Kasumi-1 (cell line): ENCODE measurements at regions not wholly inside any gene's neighbourhood (a gene's known extent, or its start where the extent isn't known, plus 50 kb on each side); places are given as distances from the start of the nearest gene placed in this dataset.

Source experiments
- DNase-seq, 2 experiments: peaks; one replicate each; lab custom pipeline; 2025; lab: John Stamatoyannopoulos, UW

DNA sequence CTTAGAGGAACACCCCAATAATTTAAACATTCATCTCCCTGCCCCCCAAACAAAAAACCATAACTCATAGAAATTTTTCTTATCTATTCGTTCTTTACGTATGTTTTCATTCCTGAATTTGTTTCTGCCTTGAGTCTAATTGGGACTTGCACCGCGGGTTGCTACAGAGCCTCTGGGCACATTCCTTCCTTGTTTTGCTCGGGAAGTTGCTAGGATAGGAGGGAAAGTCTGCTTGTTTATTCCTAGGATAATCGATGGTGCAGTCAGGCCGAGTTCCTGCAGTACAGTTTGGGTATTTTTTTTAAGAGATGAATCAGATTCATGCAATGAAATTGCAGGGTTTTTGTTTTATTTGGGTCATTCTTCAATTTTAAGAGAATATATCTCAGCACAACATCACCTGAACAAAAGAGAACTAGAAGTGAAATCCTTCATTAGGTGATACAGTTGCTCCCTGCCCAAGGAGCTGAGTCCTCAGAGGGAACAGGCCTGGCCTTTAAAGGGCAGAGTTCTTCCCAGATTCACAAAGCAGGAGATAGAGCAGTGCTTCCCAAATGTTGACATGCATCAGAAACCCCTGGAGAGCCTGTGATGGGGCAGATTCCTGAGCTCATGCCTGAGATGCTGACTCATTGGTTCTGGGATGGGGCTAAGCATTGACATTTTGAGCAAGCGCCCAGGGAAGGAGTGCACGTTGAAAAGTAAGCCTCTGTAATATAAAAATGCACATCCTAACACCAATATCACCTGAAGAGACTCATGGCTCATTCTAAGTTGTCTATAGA, 114.9 kb upstream of the FAM9B start:
- DNase-seq: no peak

DNA sequence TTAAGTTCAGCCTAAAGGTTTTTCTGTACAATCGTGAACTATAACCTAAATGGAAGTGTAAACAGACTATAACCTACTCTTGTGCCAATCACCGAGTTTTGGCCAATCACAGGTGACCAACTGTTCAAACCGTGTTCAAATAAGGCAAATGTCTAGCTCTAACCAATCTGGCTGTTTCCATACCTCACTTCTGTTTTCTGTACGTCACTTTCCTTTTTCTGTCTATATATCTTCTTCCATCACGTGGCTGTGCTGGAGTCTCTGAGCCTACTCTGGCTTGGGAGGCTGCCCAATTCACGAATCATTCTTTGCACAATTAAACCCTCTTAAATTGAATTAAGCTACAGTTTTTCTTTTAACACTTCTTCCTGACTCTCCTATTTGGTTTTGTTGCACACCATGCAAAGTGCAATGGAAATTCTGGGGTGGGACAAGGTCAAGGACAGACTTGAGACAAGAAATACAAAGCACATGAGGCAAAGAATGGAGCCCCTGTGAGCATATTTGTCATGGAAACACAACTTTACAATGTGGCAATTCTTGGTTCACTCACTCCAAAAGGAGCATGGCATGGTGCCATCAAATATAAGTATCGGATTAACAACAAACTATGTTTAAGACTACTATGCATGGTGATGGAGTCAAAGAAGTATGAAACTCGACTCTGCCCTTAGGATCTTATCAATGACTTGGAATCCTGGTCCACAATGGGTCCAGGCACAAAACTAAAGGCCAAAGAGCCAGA, 115.7 kb upstream of the FAM9B start:
- DNase-seq: no peak

DNA sequence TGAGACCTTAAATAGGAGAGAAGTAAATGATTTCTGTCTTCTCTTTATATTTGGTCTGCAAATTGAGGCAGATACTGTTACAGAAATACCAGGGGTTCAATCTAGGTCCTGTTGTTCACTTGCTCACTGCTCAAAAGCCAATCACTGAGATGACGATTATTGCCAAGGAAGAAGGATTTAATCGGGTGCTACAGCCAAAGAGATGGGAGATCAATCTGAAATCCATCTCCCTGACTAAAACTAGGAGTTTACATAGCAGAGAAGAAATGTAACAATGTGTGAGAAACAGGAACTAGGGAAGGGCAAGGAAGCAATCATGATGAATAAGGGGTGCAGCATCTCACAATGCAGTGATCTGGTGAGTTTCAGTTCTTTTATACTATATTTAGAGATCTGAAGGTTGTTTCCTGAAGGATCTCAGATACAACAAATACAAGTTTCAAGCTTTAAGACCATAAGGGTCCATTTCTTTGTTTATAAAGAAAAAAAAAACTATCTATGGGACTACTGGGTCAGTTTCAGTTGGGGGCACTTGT, 117.9 kb upstream of the FAM9B start:
- no peak for DNase-seq

DNA sequence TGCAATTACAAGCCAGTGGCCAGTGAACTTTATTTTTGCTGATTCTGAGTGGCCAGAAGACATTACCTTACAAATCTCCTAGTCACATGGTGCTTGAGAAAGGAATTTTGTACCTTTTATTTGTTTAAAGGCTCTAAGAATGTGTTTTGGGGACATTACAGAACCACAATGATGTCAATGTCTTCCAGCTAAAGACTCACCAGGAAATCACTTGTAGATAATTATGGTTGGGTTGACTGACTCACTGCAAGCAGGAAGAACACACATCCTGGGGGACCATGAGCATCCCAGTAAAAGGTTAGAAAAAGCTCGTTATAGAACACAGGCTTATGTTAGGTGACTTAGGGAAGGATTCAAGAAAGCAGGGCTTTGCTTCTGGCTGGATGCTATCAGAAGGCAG, 119.4 kb upstream of the FAM9B start:
- no peak for DNase-seq

DNA sequence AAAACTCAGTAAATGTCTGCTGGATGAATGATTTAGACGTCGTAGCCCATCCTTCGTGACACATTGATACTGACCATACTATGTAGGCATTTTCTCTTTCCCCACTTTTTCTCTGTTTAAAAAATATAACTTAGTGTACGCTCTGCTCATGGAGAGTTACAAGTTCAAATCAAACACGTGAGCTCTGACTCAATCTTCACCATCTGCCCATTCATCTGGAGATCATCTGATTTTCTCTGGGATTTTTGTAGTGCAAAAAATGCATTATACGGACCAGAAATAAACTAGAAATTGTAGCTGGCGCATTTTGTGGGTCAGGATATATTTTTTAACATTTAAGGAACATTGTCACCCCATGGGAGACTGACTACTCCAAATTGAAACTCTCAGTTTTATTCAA, 124.7 kb upstream of the FAM9B start:
- DNase-seq: no peak

DNA sequence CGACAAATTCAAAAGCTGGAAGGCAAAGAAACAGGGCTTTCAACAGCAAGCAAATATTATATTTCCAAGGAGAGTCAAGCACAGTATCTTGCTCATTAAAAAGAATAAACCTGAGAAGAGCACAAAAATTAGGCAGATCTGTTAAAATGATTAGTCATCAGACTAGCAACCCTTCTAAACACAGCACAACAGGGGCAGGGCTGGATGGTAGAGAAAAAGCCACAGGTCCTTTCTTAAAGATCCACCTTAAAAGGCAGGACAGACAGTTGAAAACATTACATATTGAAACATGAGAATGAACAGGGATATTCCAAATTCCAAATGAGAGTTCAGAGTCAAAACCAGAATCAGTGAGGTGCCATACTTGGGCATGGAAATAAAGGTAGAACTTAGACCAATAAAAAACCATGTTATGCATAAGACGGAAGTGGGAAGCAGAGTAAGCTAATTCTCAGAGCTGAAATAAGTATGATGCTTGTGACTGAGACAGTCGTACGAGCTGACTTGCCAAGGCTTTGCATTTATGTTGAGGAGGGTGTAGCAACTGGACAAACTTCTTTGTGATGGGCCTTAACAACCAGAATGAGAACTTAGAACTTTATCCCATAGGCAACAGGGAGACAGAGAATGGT, 126.9 kb upstream of the FAM9B start:
- no peak for DNase-seq

DNA sequence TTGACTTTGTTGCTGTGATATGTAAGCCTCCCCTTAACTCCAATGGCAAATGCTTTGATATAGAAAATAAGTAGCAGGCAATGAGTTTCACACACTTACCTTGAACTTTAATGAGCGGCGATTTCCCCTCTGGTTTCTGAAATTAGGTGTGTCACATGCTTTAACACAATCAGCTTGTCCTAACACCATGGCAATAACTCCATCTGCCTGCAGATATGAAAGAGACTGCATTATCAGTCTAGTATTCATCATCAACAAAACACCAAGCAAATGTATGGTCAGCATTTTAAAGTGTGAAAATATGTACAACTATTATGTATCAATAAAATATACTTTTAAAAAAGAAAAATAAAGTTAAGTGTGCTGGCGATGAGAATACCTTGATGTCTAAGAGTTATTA, 128.8 kb upstream of the FAM9B start:
- no peak for DNase-seq

DNA sequence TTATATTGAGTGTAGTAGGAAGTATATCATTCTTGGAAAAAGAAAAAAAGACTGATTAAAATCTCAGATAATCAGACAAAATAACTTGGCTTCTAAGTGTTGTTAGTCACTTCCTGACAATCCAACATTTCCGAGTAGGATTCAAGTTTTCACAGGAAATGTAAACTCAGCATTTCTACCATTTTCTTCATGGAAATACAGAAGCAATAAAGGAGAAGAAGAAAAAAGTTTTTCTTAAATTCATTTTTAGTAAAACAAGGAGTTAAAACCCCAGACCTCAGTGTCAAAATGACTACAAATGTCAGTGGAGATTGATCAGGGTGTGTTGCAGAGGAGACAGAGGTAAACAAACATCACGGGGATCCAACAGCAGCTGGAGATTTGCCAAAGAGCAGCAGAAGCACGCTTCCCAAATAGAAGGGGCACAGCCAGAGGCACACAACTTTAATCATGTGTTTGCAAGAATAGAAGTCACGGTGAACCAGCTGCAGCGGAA, 129.3 kb upstream of the FAM9B start:
- no peak for DNase-seq

DNA sequence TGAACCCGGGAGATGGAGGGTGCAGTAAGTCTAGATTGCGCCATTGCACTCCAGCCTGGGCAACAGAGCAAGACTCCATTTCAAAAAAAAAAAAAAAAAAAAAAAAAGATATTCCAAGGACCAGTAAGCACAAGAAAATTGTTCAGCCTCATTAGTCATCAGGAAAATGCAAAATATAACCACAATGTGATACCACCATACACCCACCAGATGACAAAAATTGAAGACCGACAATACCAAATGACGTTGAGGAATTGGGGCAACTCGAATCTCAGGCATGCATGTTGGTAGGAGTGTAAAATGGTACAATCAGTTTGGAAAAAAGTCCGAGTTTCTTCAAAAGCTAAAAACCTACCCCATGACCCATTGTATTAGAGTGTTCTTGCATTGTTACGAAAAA, 130.2 kb upstream of the FAM9B start:
- DNase-seq: no peak

DNA sequence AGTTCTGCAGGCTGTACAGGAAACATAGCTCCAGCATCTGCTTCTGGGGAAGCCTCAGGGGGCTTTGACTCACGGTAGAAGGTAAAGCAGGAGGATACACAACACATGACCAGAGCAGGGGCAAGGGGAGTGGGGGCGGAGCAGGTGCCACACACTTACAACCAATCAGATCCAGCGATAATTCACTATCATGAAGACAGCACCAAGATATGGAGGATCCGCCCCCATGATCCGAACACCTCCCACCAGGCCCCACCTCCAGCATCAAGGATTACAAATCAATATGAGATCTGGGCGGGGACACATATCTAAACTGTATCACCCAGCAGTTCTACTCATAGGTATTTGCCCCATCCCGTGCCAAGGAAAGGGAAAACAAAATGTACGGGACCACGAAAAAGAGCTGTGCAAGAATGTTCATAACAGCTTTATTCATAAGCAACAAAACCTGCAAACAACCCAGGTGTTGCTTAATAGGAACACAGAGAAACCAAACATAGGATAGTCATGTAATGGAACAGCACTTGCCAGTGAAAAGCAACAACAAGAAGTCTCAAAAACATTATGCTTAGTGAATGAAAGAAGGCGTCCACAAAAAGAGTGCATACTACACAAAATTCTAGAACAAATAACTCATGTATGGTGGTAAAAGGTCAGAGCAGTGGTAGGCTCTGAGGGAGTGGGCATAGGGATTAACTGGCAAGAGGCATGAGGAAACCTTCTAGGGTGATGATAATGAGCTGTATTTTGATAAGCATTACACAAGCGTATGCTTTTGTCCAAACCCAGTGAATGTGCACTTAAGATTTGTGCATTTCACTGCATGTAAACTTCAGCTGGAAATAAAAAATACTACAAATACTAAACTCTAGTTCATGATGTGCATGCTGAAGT, 130.9 kb upstream of the FAM9B start:
- no peak for DNase-seq

DNA sequence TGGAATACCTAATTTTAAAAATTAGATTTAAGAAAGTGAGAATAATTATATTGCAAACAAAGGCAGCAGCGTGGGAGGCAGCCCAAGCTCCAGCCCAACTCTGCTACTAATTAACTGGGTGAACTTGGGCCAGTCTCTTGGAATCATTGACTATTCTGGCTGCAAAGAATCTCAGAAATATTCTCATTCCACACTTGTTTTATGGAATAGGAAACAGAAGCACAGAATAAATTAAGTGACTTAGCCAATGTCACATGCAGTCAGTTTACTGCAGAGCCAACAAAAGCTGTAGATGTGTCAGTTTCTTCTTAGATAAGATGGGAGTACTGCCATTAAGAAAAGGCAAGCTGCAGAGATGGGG, 132.6 kb upstream of the FAM9B start:
- no peak for DNase-seq

DNA sequence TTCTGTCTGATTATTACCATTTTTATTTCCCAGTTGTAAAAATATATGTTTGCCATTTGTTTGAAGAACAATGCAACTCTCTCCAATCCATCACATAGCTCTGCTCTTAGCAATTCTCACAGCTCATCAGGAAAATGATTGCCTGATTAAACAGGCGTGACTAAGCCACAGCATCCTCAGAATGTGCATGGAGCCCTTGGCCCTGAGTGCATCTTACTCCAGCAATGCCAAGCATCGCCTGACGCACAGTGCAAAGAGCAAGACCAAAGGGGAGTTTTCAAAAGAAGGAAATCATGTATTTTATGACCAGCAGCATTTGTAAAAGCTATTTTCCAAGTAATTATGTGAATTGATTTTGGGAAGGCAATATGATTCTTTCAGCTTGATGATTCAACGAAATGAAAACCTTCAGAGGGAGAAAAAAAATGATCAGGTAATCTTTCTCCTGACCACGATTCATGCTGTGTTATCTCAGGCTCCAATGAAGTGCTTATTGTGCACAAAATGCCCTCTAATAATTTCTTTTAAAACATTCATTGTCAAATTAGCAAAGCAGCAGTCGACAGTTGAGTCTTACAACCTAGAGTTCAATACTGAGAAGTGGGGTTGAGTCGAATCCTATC, 138.0 kb upstream of the FAM9B start:
- DNase-seq: no peak

DNA sequence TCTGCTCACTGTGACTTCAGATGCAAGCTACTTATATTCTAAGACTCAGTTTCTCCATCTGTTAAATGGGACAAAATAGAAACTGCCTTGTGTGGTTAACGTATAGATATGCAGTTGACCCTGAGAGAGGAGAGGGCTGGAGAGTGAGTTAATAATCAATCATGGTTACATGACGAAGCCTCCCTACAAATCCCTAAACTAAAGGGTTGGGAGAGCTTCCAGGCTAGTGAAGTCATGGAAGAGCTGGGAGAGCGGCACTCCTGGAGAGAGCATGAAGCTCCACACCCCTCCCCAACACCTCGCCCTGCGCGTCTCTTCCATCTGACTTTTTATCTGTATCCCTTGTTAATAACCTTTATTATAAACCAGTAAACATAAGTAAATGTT, 138.5 kb upstream of the FAM9B start:
- no peak for DNase-seq

DNA sequence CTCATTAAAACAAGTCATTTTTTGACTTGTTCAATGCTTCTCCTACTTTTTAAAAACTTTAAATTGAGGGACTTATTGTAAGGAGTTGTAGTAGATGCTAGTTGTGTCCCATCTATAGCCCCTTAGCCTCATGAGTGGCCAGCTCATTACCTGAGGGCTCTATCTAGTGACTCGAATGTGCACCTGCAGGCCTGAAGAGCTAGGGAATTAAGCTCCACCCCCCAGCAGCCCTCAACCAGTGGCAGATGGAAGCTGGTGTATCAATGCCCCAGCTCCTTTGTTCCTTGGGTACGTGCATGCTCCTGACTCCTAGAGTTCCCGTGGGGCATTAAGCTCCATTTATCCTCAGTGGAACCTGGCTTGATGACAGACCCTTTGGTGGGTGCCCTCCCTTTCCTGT, 146.7 kb upstream of the FAM9B start:
- DNase-seq: no peak

DNA sequence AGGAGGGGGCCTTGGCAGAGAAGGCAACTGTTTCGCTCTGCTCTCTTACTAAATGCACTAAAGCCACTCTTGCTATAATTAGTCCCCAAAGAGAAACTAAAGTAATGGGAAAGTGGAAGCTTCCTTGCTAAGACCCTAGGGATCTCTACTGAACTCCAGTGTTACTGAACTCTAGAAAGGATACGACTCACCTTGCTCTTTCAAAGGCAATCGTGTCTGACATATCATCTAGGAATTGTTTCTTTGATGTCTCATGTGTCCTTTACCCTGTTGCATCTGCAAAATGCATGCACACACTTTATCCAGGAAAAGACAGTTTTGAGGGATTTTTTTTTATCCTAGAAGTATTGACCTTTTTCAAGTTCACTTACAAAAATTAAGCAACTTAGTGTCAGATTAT, 148.1 kb upstream of the FAM9B start:
- no peak for DNase-seq

DNA sequence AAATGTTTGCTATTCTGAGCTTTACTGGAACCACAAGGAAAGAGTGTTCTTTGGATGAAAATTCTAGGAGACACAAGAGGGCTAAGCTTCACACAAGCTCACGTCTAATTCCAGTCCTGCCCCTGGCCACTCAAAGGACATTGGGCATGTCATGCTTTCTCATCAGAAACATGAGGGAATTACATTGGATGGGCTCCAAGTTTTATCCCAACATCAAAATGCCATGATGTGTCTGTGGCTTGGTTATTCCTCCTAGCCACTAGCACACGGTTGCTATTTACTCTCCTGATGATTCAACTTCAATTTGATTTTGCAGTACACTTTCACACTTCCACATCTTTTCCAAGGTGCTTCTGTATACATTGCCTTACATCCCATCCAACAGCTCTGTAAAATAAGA, 149.6 kb upstream of the FAM9B start:
- DNase-seq: no peak

DNA sequence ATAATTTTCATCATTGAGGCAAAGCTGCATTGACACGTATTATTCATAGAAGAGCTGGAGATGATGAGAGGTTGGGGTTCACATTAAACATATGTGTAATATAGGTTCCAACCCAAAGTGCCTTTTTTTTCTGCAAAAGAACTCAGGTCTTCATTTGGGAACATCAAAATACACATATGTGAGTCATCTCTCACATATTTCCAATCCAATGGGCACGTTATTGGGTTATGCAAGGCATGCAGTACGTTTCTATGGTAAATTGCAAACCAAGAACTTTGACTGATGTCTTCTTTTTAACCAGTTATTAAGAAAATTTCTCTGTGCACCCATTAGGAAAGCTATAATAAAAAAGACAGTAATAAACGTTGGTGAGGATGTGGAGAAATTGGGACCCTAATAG, 150.3 kb upstream of the FAM9B start:
- DNase-seq: no peak

DNA sequence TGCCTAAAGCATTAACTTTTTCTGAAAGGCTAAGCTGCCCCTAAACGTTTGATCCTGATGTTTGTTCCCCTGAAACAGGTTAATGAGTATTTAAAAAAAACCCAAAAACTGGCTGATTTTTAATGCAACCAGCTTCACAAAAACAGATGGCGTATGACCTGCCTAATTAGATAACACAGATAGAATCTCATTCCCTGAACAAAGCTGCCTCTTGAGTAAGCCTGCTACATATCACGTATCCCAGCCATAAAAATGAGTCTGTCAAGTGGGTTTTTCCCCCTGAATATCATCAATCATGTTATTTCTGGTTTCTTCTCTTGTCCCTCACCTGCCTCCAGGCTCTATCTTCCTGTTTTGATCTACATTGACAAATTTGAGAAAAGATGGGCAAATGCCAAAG, 154.2 kb upstream of the FAM9B start:
- no peak for DNase-seq

DNA sequence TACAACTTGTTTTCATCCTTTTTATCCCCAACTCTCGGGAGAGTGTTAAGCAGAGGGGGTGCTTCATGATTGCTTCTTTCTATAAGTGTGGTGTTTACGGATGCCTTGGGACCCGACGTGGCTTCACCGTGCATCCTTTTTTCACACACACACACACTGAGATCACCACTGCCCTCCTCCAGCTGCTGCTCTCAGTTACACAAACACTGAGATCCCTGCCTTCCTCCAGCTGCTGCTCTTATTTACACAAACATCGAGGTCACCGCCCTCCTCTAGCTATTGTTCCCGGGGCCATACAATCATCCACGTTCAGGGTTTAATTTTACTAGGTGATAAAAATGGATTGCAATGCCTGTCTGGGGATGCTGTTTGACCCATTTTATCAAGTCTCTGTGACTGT, 155.4 kb upstream of the FAM9B start:
- DNase-seq: no peak

DNA sequence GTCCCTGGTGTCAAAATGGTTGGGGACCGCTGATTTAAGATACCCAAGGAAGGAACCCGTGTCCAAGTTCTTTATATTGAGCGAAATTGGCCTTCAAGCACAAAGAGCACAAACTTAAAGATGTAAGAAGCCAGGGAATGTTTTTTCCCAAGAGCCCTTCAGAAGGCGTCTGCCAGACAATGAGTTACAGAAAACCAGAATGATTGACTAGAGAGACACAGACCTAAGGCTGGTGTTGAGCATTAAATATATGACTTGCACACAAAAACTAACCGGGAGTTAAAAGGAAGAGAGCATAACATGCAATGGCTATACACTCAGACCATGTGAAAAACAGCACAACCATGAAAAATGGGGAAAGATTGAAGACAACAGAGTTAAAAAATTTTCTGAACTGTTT, 157.5 kb upstream of the FAM9B start:
- DNase-seq: no peak

DNA sequence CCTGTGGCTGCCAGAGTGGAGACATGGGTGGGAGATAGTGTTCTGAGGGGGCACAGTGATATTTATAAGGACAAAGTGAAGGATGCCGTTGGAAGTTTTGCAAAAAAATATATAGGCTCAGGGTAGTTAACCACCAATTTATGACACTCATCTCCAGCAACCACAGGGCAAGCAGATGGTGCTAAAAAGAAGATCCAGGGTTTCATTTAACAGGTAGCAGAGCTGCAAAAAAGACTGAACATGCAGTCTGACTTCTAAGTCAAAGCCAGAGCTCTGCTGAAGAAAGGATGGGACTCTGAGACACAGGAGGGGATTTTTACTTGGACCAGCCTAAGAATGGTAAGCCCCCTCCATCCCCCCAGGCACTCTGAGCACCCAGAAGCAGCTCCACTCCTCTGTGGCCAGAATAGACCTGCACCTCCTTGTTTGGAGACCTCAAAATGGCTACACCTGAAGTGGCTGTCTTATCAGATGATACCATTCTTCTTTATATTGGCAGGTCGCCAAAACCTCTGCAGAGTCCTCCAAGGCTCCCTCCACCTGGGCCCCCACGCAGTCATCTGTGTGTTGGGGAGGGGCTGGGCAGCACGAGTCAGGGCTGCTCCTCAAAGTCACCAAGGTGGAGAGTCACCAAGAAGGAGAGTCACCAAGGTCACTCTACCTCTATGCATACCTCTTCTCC, 161.4 kb upstream of the FAM9B start:
- no peak for DNase-seq
